HG03064 (cell line): ENCODE measurements at regions not wholly inside any gene's neighbourhood (a gene's known extent, or its start where the extent isn't known, plus 50 kb on each side); places are given as distances from the start of the nearest gene placed in this dataset.
"Not testable (repeated sequence)": the region's sequence is repeated elsewhere in the genome, so short reads cannot be mapped to it uniquely, and the experiment has no call there.

Experiments used
- ATAC-seq: cut with Tn5 transposase; IDR thresholded peaks from one replicate; pipeline ENCODE4 v1.9.1; 2021; ENCODE audit warnings: low read depth; ENCODE audit not compliant: unreplicated experiment

GRCh38 chr10:106395041-106395749 lies 769.3 kb downstream of the SORCS1 start:
- ATAC-seq, result no peak

GRCh38 chr10:106392778-106393177 lies 771.7 kb downstream of the SORCS1 start:
- ATAC-seq, result no peak

- ATAC-seq, result no peak
Measured at GRCh38 chr10:106387063-106387462, 777.4 kb downstream of the SORCS1 start.

- no peak for ATAC-seq
Measured at GRCh38 chr10:106384496-106384895, 780.0 kb downstream of the SORCS1 start.

GRCh38 chr10:106380706-106381105 lies 783.8 kb downstream of the SORCS1 start:
- ATAC-seq, result no peak

GRCh38 chr10:106378251-106378650 lies 786.3 kb downstream of the SORCS1 start:
- ATAC-seq, result no peak

- ATAC-seq, result no peak
Measured at GRCh38 chr10:106370751-106371150, 793.8 kb downstream of the SORCS1 start.

GRCh38 chr10:106360870-106361269 lies 803.6 kb downstream of the SORCS1 start:
- ATAC-seq, result no peak

GRCh38 chr10:106355450-106355849 lies 809.1 kb downstream of the SORCS1 start:
- no peak for ATAC-seq

GRCh38 chr10:106348933-106349332 lies 815.6 kb downstream of the SORCS1 start:
- ATAC-seq, result no peak

GRCh38 chr10:106347547-106347946 lies 817.0 kb downstream of the SORCS1 start:
- no peak for ATAC-seq

- not testable (repeated sequence) for ATAC-seq
Measured at GRCh38 chr10:106343539-106343938, 821.0 kb downstream of the SORCS1 start.

GRCh38 chr10:106341356-106341755 lies 823.1 kb downstream of the SORCS1 start:
- ATAC-seq, result no peak

- no peak for ATAC-seq
Measured at GRCh38 chr10:106338486-106338885, 826.0 kb downstream of the SORCS1 start.

- no peak for ATAC-seq
Measured at GRCh38 chr10:106336874-106337273, 827.6 kb downstream of the SORCS1 start.

- ATAC-seq, result no peak
Measured at GRCh38 chr10:106327747-106328146, 836.8 kb downstream of the SORCS1 start.

GRCh38 chr10:106320876-106321275 lies 843.6 kb downstream of the SORCS1 start:
- no peak for ATAC-seq

- ATAC-seq, result no peak
Measured at GRCh38 chr10:106320078-106320477, 844.4 kb downstream of the SORCS1 start.

- no peak for ATAC-seq
Measured at GRCh38 chr10:106317554-106317953, 847.0 kb downstream of the SORCS1 start.

- no peak for ATAC-seq
Measured at GRCh38 chr10:106313041-106313440, 851.5 kb downstream of the SORCS1 start.

GRCh38 chr10:106312087-106312486 lies 852.4 kb downstream of the SORCS1 start:
- ATAC-seq, result no peak

GRCh38 chr10:106311590-106311989 lies 852.9 kb downstream of the SORCS1 start:
- ATAC-seq, result no peak

- no peak for ATAC-seq
Measured at GRCh38 chr10:106310596-106310995, 853.9 kb downstream of the SORCS1 start.
